Psoas muscle (tissue), 7 donors: ENCODE measurements at regions not wholly inside any gene's neighbourhood (a gene's known extent, or its start where the extent isn't known, plus 50 kb on each side); places are given as distances from the start of the nearest gene placed in this dataset.

Source experiments
- ATAC-seq, 4 donors: fragments of 200-7000 bp; cut with Tn5 transposase; one replicate each; pipeline ENCODE4 v1.9.1; 2020; ENCODE audit warnings: moderate library complexity in 3 of 4, mild to moderate bottlenecking in 2 of 4
- DNase-seq, 2 donors: peaks; one replicate each; pipeline ENCODE4 v3.0.0-alpha.2; 2020
- H3K27ac ChIP-seq: fragments of 200-600 bp; one replicate; pipeline ENCODE4 v1.8.0; 2022
- H3K27me3 ChIP-seq, 3 donors: fragments of 200-600 bp in 1 of 3; one replicate each; pipeline versions ENCODE4 v1.6.1 to v1.8.0; 2013 to 2022; ENCODE audit warnings: low read length in 2 of 3, mild to moderate bottlenecking in 2 of 3, moderate library complexity in 1 of 3; ENCODE audit not compliant: insufficient read depth in 3 of 3
- H3K36me3 ChIP-seq, 2 donors: fragments of 200-600 bp in 1 of 2; one replicate each; pipeline versions ENCODE4 v1.6.1 to v1.8.0; 2013 to 2022; ENCODE audit warnings: low read depth in 1 of 2, mild to moderate bottlenecking in 1 of 2, moderate library complexity in 1 of 2; ENCODE audit not compliant: insufficient read depth in 1 of 2
- H3K4me1 ChIP-seq: fragments of 200-600 bp; one replicate; pipeline ENCODE4 v1.8.0; 2022
- H3K4me3 ChIP-seq: fragments of 200-600 bp; one replicate; pipeline ENCODE4 v1.8.0; 2022; ENCODE audit warnings: mild to moderate bottlenecking
- H3K9me3 ChIP-seq: fragments of 200-600 bp; one replicate; pipeline ENCODE4 v1.8.0; 2022
- CTCF ChIP-seq: fragments of 200-600 bp; IDR thresholded peaks from one replicate; pipeline ENCODE4 v1.8.0; 2022; ENCODE audit warnings: antibody characterized with exemption
- WGBS, 3 donors: extraction: QIAGEN DNeasy Blood & Tissue Kit; methylation state at CpG; one replicate each; pipeline versions ENCODE4 v1.1.6 to v1.1.7; 2013; 5-methylcytosine and 5-hydroxymethylcytosine counted together
- intact Hi-C, 2 donors: fragments of 100-400 bp; cut with DNase I; formaldehyde crosslinking; loops; one replicate each; pipeline versions ENCODE4 v1.11.0 to v1.14.2; 2022
- donor health status: healthy with polysubstance abuse.
- donor health status: DM: no; HTN: no; CAD: no; lungs with moderate emphysema.
- donor health status: Bipolar disorder and iron deficiency.
- donor health status: healthy.
- donor health status: DM: yes; HTN: yes; CAD: no.
- donor health status: DM: no; HTN: no; CAD: no.
- donor health status: DM: yes; HTN: yes; CAD: no.

- DNase-seq: no peak
- ATAC-seq: no peak
- TF ChIP-seq CTCF: no peak
- no peaks in the 10 kb centered on the region for H3K4me1 ChIP-seq
- no peaks in the 10 kb centered on the region for H3K36me3 ChIP-seq
- WGBS, 3 donors: 80 to 88% (median 85%) methylated on average over 3 of the region's 3 CpGs
- intact Hi-C loops: no loop called here
- no peak overlapping the region for H3K27ac ChIP-seq
- H3K27me3 ChIP-seq: no peaks in the 10 kb centered on the region
- H3K9me3 ChIP-seq: no peaks in the 10 kb centered on the region
- H3K4me3 ChIP-seq: no peak overlapping the region
These were observed 204.9 kb upstream of the SAMSN1 start for GRCh38 chr21:14751011-14751410.

- H3K36me3 ChIP-seq: no peaks in the 10 kb centered on the region
- H3K27me3 ChIP-seq: no peaks in the 10 kb centered on the region
- intact Hi-C loops: no loop called here
- H3K9me3 ChIP-seq: no peaks in the 10 kb centered on the region
- no peak overlapping the region for H3K4me3 ChIP-seq
- no peak overlapping the region for H3K27ac ChIP-seq
- DNase-seq: no peak
- TF ChIP-seq CTCF: no peak
- no peaks in the 10 kb centered on the region for H3K4me1 ChIP-seq
- ATAC-seq: no peak
These were observed 203.9 kb upstream of the SAMSN1 start for GRCh38 chr21:14750041-14750440.

- Histone ChIP-seq H3K36me3 (no peaks in the 10 kb centered on the region), H3K27ac (no peak overlapping the region), H3K4me1 (no peaks in the 10 kb centered on the region), H3K27me3 (no peaks in the 10 kb centered on the region), H3K9me3 (no peaks in the 10 kb centered on the region), H3K4me3 (no peak overlapping the region)
- no peak for ATAC-seq
- intact Hi-C loops: no loop called here
- 79 to 87% (median 86%) methylated on average over 2 of the region's 2 CpGs for WGBS, 3 donors
- DNase-seq: no peak
- TF ChIP-seq CTCF: no peak
These were observed 202.5 kb upstream of the SAMSN1 start for GRCh38 chr21:14748662-14749061.

- 75 to 87% (median 86%) methylated on average over 1 of the region's 1 CpG for WGBS, 3 donors
- H3K36me3 ChIP-seq: no peaks in the 10 kb centered on the region
- DNase-seq (no peak), ATAC-seq (no peak)
- no peaks in the 10 kb centered on the region for H3K27me3 ChIP-seq
- no peak overlapping the region for H3K27ac ChIP-seq
- H3K4me1 ChIP-seq: no peaks in the 10 kb centered on the region
- H3K9me3 ChIP-seq: no peaks in the 10 kb centered on the region
- TF ChIP-seq CTCF: no peak
- intact Hi-C loops: no loop called here
- H3K4me3 ChIP-seq: no peak overlapping the region
These were observed 198.3 kb upstream of the SAMSN1 start for GRCh38 chr21:14744368-14744767.

- WGBS, 3 donors: 74 to 77% (median 76%) methylated on average over 2 of the region's 2 CpGs
- ATAC-seq (no peak), DNase-seq (no peak)
- TF ChIP-seq CTCF: no peak
- intact Hi-C loops: no loop called here
- no peak overlapping the region for H3K4me3 ChIP-seq
- no peaks in the 10 kb centered on the region for H3K36me3 ChIP-seq
- no peaks in the 10 kb centered on the region for H3K27me3 ChIP-seq
- H3K9me3 ChIP-seq: no peaks in the 10 kb centered on the region
- no peaks in the 10 kb centered on the region for H3K4me1 ChIP-seq
- H3K27ac ChIP-seq: no peak overlapping the region
These were observed 196.0 kb upstream of the SAMSN1 start for GRCh38 chr21:14742119-14742518.
